ENCODE measurements at regions not wholly inside any gene's neighbourhood (a gene's known extent, or its start where the extent isn't known, plus 50 kb on each side); places are given as distances from the start of the nearest gene placed in this dataset.

- H3K9me3 ChIP-seq (ENCODE audit: control insufficient read depth, insufficient read depth, low read depth, low read length) = no peaks in the 10 kb centered on the region
- DNase-seq (ENCODE audit: low read depth, low spot score) (no peak), ATAC-seq (no peak)
- CTCF ChIA-PET = no interaction called here
- POLR2A ChIA-PET = interaction anchor here (0.7 kb wide), 1 partner anchor 9 kb away, joined by 12 read pairs; no protein-coding TSS in a partner anchor
- no peak overlapping the region for H3K27ac ChIP-seq (ENCODE audit: low read length)
- H3K36me3 ChIP-seq (ENCODE audit: control insufficient read depth, insufficient read depth, low read length) = no peaks in the 10 kb centered on the region
- no peak for TF ChIP-seq CTCF (IDR thresholded peaks at IDR 0.05)
- no peak for TF ChIP-seq POLR2AphosphoS5 (IDR thresholded peaks at IDR 0.05; ENCODE audit: low read depth, low read length)
- no peak for TF ChIP-seq TCF7L2 (IDR thresholded peaks at IDR 0.05; ENCODE audit: low read depth, low read length)
- TF ChIP-seq SIN3A (IDR thresholded peaks at IDR 0.05; ENCODE audit: borderline replicate concordance, insufficient read depth, low read depth, low read length) = no peak
- TF ChIP-seq REST (IDR thresholded peaks at IDR 0.05; ENCODE audit: insufficient read depth in 1 of 2, low read depth in 2 of 2, low read length in 1 of 2) = no peak
- in situ Hi-C loops (cut with HindIII; ENCODE audit: low pct_unique_long_range_greater_than_20kb, low sequenced_read_pairs) = no loop called here
- no peak overlapping the region for H3K4me3 ChIP-seq (ENCODE audit: low read depth in 2 of 2, low read length in 2 of 2)
- H3K4me1 ChIP-seq (ENCODE audit: control insufficient read depth, insufficient read depth, low read length) = no peaks in the 10 kb centered on the region
- BruUV-seq (replicated peaks) = no TSS peak
- intact Hi-C loops (cut with micrococcal nuclease; ENCODE audit: unreplicated experiment) = no loop called here
- H3K27me3 ChIP-seq (ENCODE audit: control insufficient read depth, insufficient read depth, low read length) = no peaks in the 10 kb centered on the region
Observed at GRCh38 chr22:48748113-48748859, 1079.4 kb downstream of the BRD1 start.

- no peaks in the 10 kb centered on the region for H3K9me3 ChIP-seq (ENCODE audit: control insufficient read depth, insufficient read depth, low read depth, low read length)
- no peaks in the 10 kb centered on the region for H3K4me1 ChIP-seq (ENCODE audit: control insufficient read depth, insufficient read depth, low read length)
- no peaks in the 10 kb centered on the region for H3K27me3 ChIP-seq (ENCODE audit: control insufficient read depth, insufficient read depth, low read length)
- ATAC-seq (no peak), DNase-seq (ENCODE audit: low read depth, low spot score) (no peak)
- ChIA-PET CTCF (no interaction called here), POLR2A (no interaction called here)
- no peak overlapping the region for H3K4me3 ChIP-seq (ENCODE audit: low read depth in 2 of 2, low read length in 2 of 2)
- no TSS peak for BruUV-seq (replicated peaks)
- intact Hi-C loops (cut with micrococcal nuclease; ENCODE audit: unreplicated experiment) (no loop called here), in situ Hi-C loops (cut with HindIII; ENCODE audit: low pct_unique_long_range_greater_than_20kb, low sequenced_read_pairs) (no loop called here)
- no peaks in the 10 kb centered on the region for H3K36me3 ChIP-seq (ENCODE audit: control insufficient read depth, insufficient read depth, low read length)
- H3K27ac ChIP-seq (ENCODE audit: low read length) = no peak overlapping the region
- TF ChIP-seq CTCF (IDR thresholded peaks at IDR 0.05) (no peak), TCF7L2 (IDR thresholded peaks at IDR 0.05; ENCODE audit: low read depth, low read length) (no peak), REST (IDR thresholded peaks at IDR 0.05; ENCODE audit: insufficient read depth in 1 of 2, low read depth in 2 of 2, low read length in 1 of 2) (no peak), SIN3A (IDR thresholded peaks at IDR 0.05; ENCODE audit: borderline replicate concordance, insufficient read depth, low read depth, low read length) (no peak), POLR2AphosphoS5 (IDR thresholded peaks at IDR 0.05; ENCODE audit: low read depth, low read length) (no peak)
Observed at GRCh38 chr22:48746789-48747425, 1080.8 kb downstream of the BRD1 start.

All from Panc1 (cell line).